Naive thymus-derived CD4-positive, alpha-beta T cell (primary cell): ENCODE measurements at regions not wholly inside any gene's neighbourhood (a gene's known extent, or its start where the extent isn't known, plus 50 kb on each side); places are given as distances from the start of the nearest gene placed in this dataset.

Experiments used
- ATAC-seq: fragments of 150-1000 bp; cut with Tn5 transposase; 2 replicates; pipeline ENCODE4 v1.10.0; 2021; ENCODE audit warnings: mild to moderate bottlenecking, moderate library complexity
- CTCF ChIA-PET: fragments of 350-600 bp; sonication (Branson Sonifier 250); formaldehyde crosslinking; loops from one replicate; lab custom pipeline; 2021; ENCODE audit warnings: antibody characterized with exemption; lab: Charles Lee
- POLR2A ChIA-PET: fragments of 350-600 bp; sonication (Branson Sonifier 250); formaldehyde crosslinking; loops from one replicate; lab custom pipeline; 2021; ENCODE audit warnings: antibody characterized with exemption, inconsistent platforms; lab: Charles Lee
- DNase-seq, 9 donors: peaks; one replicate each; pipeline versions ENCODE4 v3.0.0 to v3.0.0-alpha.2; 2020 to 2022; ENCODE audit warnings: mixed read lengths in 1 of 9
- H3K27ac ChIP-seq: one replicate; pipeline ENCODE4 v1.7.0; 2013; ENCODE audit warnings: mild to moderate bottlenecking, low read depth, low read length, moderate library complexity
- H3K27me3 ChIP-seq, 2 donors: one replicate each; pipeline ENCODE4 v1.7.0; 2013; ENCODE audit warnings: low read length in 2 of 2, mild to moderate bottlenecking in 2 of 2, moderate library complexity in 2 of 2; ENCODE audit not compliant: control insufficient read depth in 2 of 2, insufficient read depth in 2 of 2
- H3K36me3 ChIP-seq, 3 experiments: 1 replicate in 2 of 3; 2 replicates in 1 of 3; pipeline ENCODE4 v1.7.0; 2013; ENCODE audit warnings: low read length in 3 of 3, mild to moderate bottlenecking in 3 of 3, moderate library complexity in 1 of 3; ENCODE audit not compliant: insufficient read depth in 3 of 3, control insufficient read depth in 2 of 3
- H3K4me1 ChIP-seq, 2 donors: one replicate each; pipeline ENCODE4 v1.7.0; 2013; ENCODE audit warnings: low read length in 2 of 2, mild to moderate bottlenecking in 2 of 2, moderate library complexity in 1 of 2; ENCODE audit not compliant: control insufficient read depth in 2 of 2, insufficient read depth in 2 of 2
- H3K4me3 ChIP-seq: 2 replicates; pipeline ENCODE4 v1.7.0; 2013; ENCODE audit warnings: mild to moderate bottlenecking, low read length
- H3K9me3 ChIP-seq, 3 experiments: 1 replicate in 2 of 3; 2 replicates in 1 of 3; pipeline ENCODE4 v1.7.0; 2013; ENCODE audit warnings: low read length in 3 of 3; ENCODE audit not compliant: control insufficient read depth in 2 of 3
- H3K27ac Mint-ChIP-seq, 9 donors: one replicate each; pipeline ENCODE4 v1.8.0; 2020 to 2022; ENCODE audit warnings: mixed read lengths in 9 of 9, mild to moderate bottlenecking in 8 of 9, moderate library complexity in 5 of 9, inconsistent platforms in 2 of 9
- H3K27me3 Mint-ChIP-seq, 5 donors: one replicate each; pipeline ENCODE4 v1.8.0; 2021 to 2022; ENCODE audit warnings: mixed read lengths in 5 of 5, mild to moderate bottlenecking in 1 of 5
- H3K36me3 Mint-ChIP-seq, 5 donors: one replicate each; pipeline ENCODE4 v1.8.0; 2020 to 2022; ENCODE audit warnings: mixed read lengths in 5 of 5, mild to moderate bottlenecking in 3 of 5, inconsistent platforms in 1 of 5
- H3K4me1 Mint-ChIP-seq, 7 donors: one replicate each; pipeline ENCODE4 v1.8.0; 2020 to 2022; ENCODE audit warnings: mixed read lengths in 7 of 7, mild to moderate bottlenecking in 3 of 7, inconsistent platforms in 1 of 7
- H3K4me3 Mint-ChIP-seq, 10 donors: one replicate each; pipeline ENCODE4 v1.8.0; 2020 to 2022; ENCODE audit warnings: mild to moderate bottlenecking in 10 of 10, mixed read lengths in 10 of 10, moderate library complexity in 6 of 10, inconsistent platforms in 2 of 10
- H3K9me3 Mint-ChIP-seq, 11 donors: one replicate each; pipeline ENCODE4 v1.8.0; 2020 to 2022; ENCODE audit warnings: mixed read lengths in 11 of 11, mild to moderate bottlenecking in 4 of 11, inconsistent platforms in 1 of 11, moderate library complexity in 1 of 11
- intact Hi-C, 2 donors: fragments of 100-400 bp; cut with micrococcal nuclease; formaldehyde crosslinking; loops; one replicate each; pipeline ENCODE4 v1.15.1; 2023

GRCh38 chr3:150142936-150143335 lies 172.2 kb upstream of the PFN2 start:
- H3K27me3 Mint-ChIP-seq: peaks cover 6 to 15% (median 10%) of the 10 kb centered on the region in 5 donors
- Histone ChIP-seq H3K27ac (no peak overlapping the region), H3K36me3 (no peaks in the 10 kb centered on the region), H3K9me3 (no peaks in the 10 kb centered on the region), H3K4me3 (no peak overlapping the region), H3K27me3 (no peaks in the 10 kb centered on the region), H3K4me1 (no peaks in the 10 kb centered on the region)
- H3K36me3 Mint-ChIP-seq: no peaks in the 10 kb centered on the region
- POLR2A ChIA-PET: no interaction called here
- no peak for ATAC-seq
- CTCF ChIA-PET: no interaction called here
- H3K4me1 Mint-ChIP-seq: peaks cover 0 to 5% (median 0%) of the 10 kb centered on the region in 7 donors
- no peak overlapping the region for H3K27ac Mint-ChIP-seq
- no peaks in the 10 kb centered on the region for H3K9me3 Mint-ChIP-seq
- DNase-seq: no peak
- intact Hi-C loops: no loop called here
- no peak overlapping the region for H3K4me3 Mint-ChIP-seq

GRCh38 chr3:150141790-150142326 lies 171.2 kb upstream of the PFN2 start:
- DNase-seq (no peak), ATAC-seq (no peak)
- no peaks in the 10 kb centered on the region for H3K27me3 ChIP-seq
- no peak overlapping the region for H3K4me3 ChIP-seq
- no peaks in the 10 kb centered on the region for H3K9me3 ChIP-seq
- Mint-ChIP-seq H3K36me3 (no peaks in the 10 kb centered on the region), H3K4me1 (no peaks in the 10 kb centered on the region), H3K27me3 (peaks cover 7 to 19% (median 9%) of the 10 kb centered on the region in 5 donors), H3K27ac (no peak overlapping the region), H3K4me3 (no peak overlapping the region), H3K9me3 (no peaks in the 10 kb centered on the region)
- CTCF ChIA-PET: no interaction called here
- POLR2A ChIA-PET: no interaction called here
- no peaks in the 10 kb centered on the region for H3K36me3 ChIP-seq
- intact Hi-C loops: no loop called here
- H3K4me1 ChIP-seq: no peaks in the 10 kb centered on the region
- H3K27ac ChIP-seq: no peak overlapping the region

DNA sequence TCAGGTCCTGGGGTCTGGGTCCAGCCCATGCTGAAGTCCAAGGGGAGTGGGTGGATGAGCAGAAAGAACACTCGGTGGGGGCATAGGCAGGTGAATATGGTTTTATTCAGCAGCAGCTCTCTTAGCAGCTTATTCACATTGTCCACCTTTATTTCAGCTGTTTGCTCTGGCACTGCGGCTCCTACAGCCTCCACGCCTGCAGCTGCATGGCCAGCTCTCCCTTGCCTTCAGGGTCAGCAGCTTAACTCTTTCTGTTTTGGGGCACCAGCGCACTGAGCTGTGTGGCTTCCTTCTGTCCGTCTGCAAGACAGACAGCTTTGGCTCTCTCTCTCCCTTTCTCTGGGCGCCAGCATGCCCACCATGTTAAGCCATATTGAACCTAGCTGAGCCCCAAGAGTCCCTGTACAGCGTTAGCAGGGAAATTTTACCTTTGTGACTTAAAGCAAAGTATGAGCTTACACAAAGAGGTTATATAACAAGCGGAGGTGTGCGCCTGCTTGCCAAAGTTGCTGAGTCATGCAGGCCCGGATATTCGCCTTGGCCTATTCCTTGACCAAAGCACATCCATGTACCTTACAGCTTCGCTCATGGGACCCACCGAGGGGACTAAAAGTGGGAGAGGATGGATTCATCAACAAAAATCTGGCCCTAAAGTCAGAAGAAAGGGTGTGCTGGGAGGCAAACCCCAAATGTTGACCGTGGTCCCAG lies 170.1 kb upstream of the PFN2 start:
- intact Hi-C loops: no loop called here
- H3K4me1 ChIP-seq: no peaks in the 10 kb centered on the region
- no peaks in the 10 kb centered on the region for H3K27me3 ChIP-seq
- H3K9me3 ChIP-seq: no peaks in the 10 kb centered on the region
- no peaks in the 10 kb centered on the region for H3K36me3 ChIP-seq
- CTCF ChIA-PET: no interaction called here
- Mint-ChIP-seq H3K4me3 (no peak overlapping the region), H3K9me3 (no peaks in the 10 kb centered on the region), H3K27me3 (peaks cover 12 to 18% (median 16%) of the 10 kb centered on the region in 5 donors), H3K4me1 (no peaks in the 10 kb centered on the region), H3K27ac (no peak overlapping the region), H3K36me3 (no peaks in the 10 kb centered on the region)
- no peak for DNase-seq
- no peak for ATAC-seq
- H3K4me3 ChIP-seq: no peak overlapping the region
- POLR2A ChIA-PET: no interaction called here
- H3K27ac ChIP-seq: no peak overlapping the region

GRCh38 chr3:150138824-150139223 lies 168.1 kb upstream of the PFN2 start:
- Histone ChIP-seq H3K27ac (no peak overlapping the region), H3K4me1 (no peaks in the 10 kb centered on the region), H3K9me3 (no peaks in the 10 kb centered on the region), H3K27me3 (no peaks in the 10 kb centered on the region), H3K4me3 (no peak overlapping the region), H3K36me3 (no peaks in the 10 kb centered on the region)
- DNase-seq (no peak), ATAC-seq (no peak)
- H3K4me1 Mint-ChIP-seq: no peaks in the 10 kb centered on the region
- ChIA-PET CTCF (no interaction called here), POLR2A (no interaction called here)
- H3K36me3 Mint-ChIP-seq: no peaks in the 10 kb centered on the region
- no peak overlapping the region for H3K4me3 Mint-ChIP-seq
- H3K27me3 Mint-ChIP-seq: peaks cover 8 to 16% (median 13%) of the 10 kb centered on the region in 5 donors
- H3K9me3 Mint-ChIP-seq: no peaks in the 10 kb centered on the region
- no peak overlapping the region for H3K27ac Mint-ChIP-seq
- intact Hi-C loops: no loop called here

- no peak for ATAC-seq
- Mint-ChIP-seq H3K4me1 (peaks cover 0 to 1% (median 0%) of the 10 kb centered on the region in 7 donors), H3K27me3 (peaks cover 14 to 23% (median 18%) of the 10 kb centered on the region in 5 donors), H3K4me3 (no peak overlapping the region), H3K36me3 (no peaks in the 10 kb centered on the region), H3K27ac (no peak overlapping the region), H3K9me3 (no peaks in the 10 kb centered on the region)
- Histone ChIP-seq H3K36me3 (no peaks in the 10 kb centered on the region), H3K4me1 (no peaks in the 10 kb centered on the region), H3K27me3 (no peaks in the 10 kb centered on the region), H3K9me3 (no peaks in the 10 kb centered on the region), H3K27ac (no peak overlapping the region), H3K4me3 (no peak overlapping the region)
- POLR2A ChIA-PET: no interaction called here
- intact Hi-C loops: no loop called here
- CTCF ChIA-PET: no interaction called here
- no peak for DNase-seq
Measured at GRCh38 chr3:150136242-150136641, 165.5 kb upstream of the PFN2 start.

GRCh38 chr3:150135287-150135721 lies 164.6 kb upstream of the PFN2 start:
- H3K4me3 ChIP-seq: no peak overlapping the region
- no peak overlapping the region for H3K4me3 Mint-ChIP-seq
- POLR2A ChIA-PET: no interaction called here
- CTCF ChIA-PET: no interaction called here
- H3K36me3 Mint-ChIP-seq: no peaks in the 10 kb centered on the region
- ATAC-seq (no peak), DNase-seq (no peak)
- H3K4me1 Mint-ChIP-seq: peaks cover 0 to 1% (median 0%) of the 10 kb centered on the region in 7 donors
- no peaks in the 10 kb centered on the region for H3K4me1 ChIP-seq
- H3K36me3 ChIP-seq: no peaks in the 10 kb centered on the region
- H3K9me3 Mint-ChIP-seq: no peaks in the 10 kb centered on the region
- no peaks in the 10 kb centered on the region for H3K27me3 ChIP-seq
- no peaks in the 10 kb centered on the region for H3K9me3 ChIP-seq
- H3K27ac ChIP-seq: no peak overlapping the region
- peaks cover 15 to 23% (median 18%) of the 10 kb centered on the region in 5 donors for H3K27me3 Mint-ChIP-seq
- intact Hi-C loops: no loop called here
- no peak overlapping the region for H3K27ac Mint-ChIP-seq

- Histone ChIP-seq H3K27ac (no peak overlapping the region), H3K9me3 (no peaks in the 10 kb centered on the region), H3K36me3 (no peaks in the 10 kb centered on the region), H3K4me1 (no peaks in the 10 kb centered on the region), H3K4me3 (no peak overlapping the region), H3K27me3 (no peaks in the 10 kb centered on the region)
- no peak for ATAC-seq
- H3K27ac Mint-ChIP-seq: no peak overlapping the region
- POLR2A ChIA-PET: no interaction called here
- CTCF ChIA-PET: no interaction called here
- peaks cover 0 to 1% (median 0%) of the 10 kb centered on the region in 7 donors for H3K4me1 Mint-ChIP-seq
- no peak overlapping the region for H3K4me3 Mint-ChIP-seq
- H3K36me3 Mint-ChIP-seq: no peaks in the 10 kb centered on the region
- intact Hi-C loops: no loop called here
- H3K27me3 Mint-ChIP-seq: peaks cover 20 to 26% (median 22%) of the 10 kb centered on the region in 5 donors
- H3K9me3 Mint-ChIP-seq: no peaks in the 10 kb centered on the region
- DNase-seq: no peak
Measured at GRCh38 chr3:150133293-150133692, 162.6 kb upstream of the PFN2 start.
